Nephron (organoid): ENCODE measurements at regions not wholly inside any gene's neighbourhood (a gene's known extent, or its start where the extent isn't known, plus 50 kb on each side); places are given as distances from the start of the nearest gene placed in this dataset.

Experiments
- H3K27ac Mint-ChIP-seq, 3 experiments: 2 replicates each; pipeline ENCODE4 v1.8.0; 2020; ENCODE audit warnings: mixed read lengths in 3 of 3, mild to moderate bottlenecking in 2 of 3, moderate library complexity in 1 of 3
- H3K27me3 Mint-ChIP-seq: 2 replicates; pipeline ENCODE4 v1.8.0; 2021; ENCODE audit warnings: low read depth, mild to moderate bottlenecking, moderate library complexity, mixed read lengths
- H3K36me3 Mint-ChIP-seq: 2 replicates; pipeline ENCODE4 v1.8.0; 2020; ENCODE audit warnings: low read depth, mixed read lengths
- H3K4me1 Mint-ChIP-seq: 2 replicates; pipeline ENCODE4 v1.8.0; 2020; ENCODE audit warnings: mixed read lengths
- H3K4me3 Mint-ChIP-seq, 3 experiments: 2 replicates each; pipeline ENCODE4 v1.8.0; 2020; ENCODE audit warnings: mild to moderate bottlenecking in 3 of 3, mixed read lengths in 3 of 3, moderate library complexity in 2 of 3
- H3K9me3 Mint-ChIP-seq: 2 replicates; pipeline ENCODE4 v1.8.0; 2020; ENCODE audit warnings: mixed read lengths
- CTCF ChIP-seq, 3 experiments: fragments of 200-600 bp; sonication (generic); IDR thresholded peaks; one replicate each; pipeline ENCODE4 v1.5.0; 2021; ENCODE audit warnings: antibody characterized with exemption in 3 of 3; ENCODE audit not compliant: unreplicated experiment in 3 of 3

- TF ChIP-seq CTCF (IDR thresholded peaks at IDR 0.05; ENCODE audit: unreplicated experiment in 3 of 3), result no peak
- Mint-ChIP-seq H3K4me3 (no peak overlapping the region), H3K36me3 (no peaks in the 10 kb centered on the region), H3K4me1 (no peaks in the 10 kb centered on the region), H3K9me3 (peaks cover 8% of the 10 kb centered on the region), H3K27me3 (no peaks in the 10 kb centered on the region), H3K27ac (no peak overlapping the region)
These were observed 204.1 kb downstream of the IL15 start for GRCh38 chr4:141840299-141840986.

GRCh38 chr4:141843136-141843535, 206.8 kb downstream of the IL15 start:
- Mint-ChIP-seq H3K36me3 (no peaks in the 10 kb centered on the region), H3K9me3 (peaks cover 4% of the 10 kb centered on the region), H3K4me3 (no peak overlapping the region), H3K4me1 (no peaks in the 10 kb centered on the region), H3K27me3 (no peaks in the 10 kb centered on the region), H3K27ac (no peak overlapping the region)
- no peak for TF ChIP-seq CTCF (IDR thresholded peaks at IDR 0.05; ENCODE audit: unreplicated experiment in 3 of 3)

GRCh38 chr4:141845901-141846300, 209.5 kb downstream of the IL15 start:
- H3K27ac Mint-ChIP-seq, result no peak overlapping the region
- no peak for TF ChIP-seq CTCF (IDR thresholded peaks at IDR 0.05; ENCODE audit: unreplicated experiment in 3 of 3)
- no peaks in the 10 kb centered on the region for H3K27me3 Mint-ChIP-seq
- H3K9me3 Mint-ChIP-seq, result no peaks in the 10 kb centered on the region
- H3K4me1 Mint-ChIP-seq, result no peaks in the 10 kb centered on the region
- H3K36me3 Mint-ChIP-seq, result no peaks in the 10 kb centered on the region
- no peak overlapping the region for H3K4me3 Mint-ChIP-seq

GRCh38 chr4:141849367-141849766, 213.0 kb downstream of the IL15 start:
- H3K27me3 Mint-ChIP-seq, result no peaks in the 10 kb centered on the region
- H3K9me3 Mint-ChIP-seq, result peaks cover 3% of the 10 kb centered on the region
- no peaks in the 10 kb centered on the region for H3K4me1 Mint-ChIP-seq
- H3K36me3 Mint-ChIP-seq, result no peaks in the 10 kb centered on the region
- H3K4me3 Mint-ChIP-seq, result no peak overlapping the region
- no peak for TF ChIP-seq CTCF (IDR thresholded peaks at IDR 0.05; ENCODE audit: unreplicated experiment in 3 of 3)
- H3K27ac Mint-ChIP-seq, result no peak overlapping the region

DNA sequence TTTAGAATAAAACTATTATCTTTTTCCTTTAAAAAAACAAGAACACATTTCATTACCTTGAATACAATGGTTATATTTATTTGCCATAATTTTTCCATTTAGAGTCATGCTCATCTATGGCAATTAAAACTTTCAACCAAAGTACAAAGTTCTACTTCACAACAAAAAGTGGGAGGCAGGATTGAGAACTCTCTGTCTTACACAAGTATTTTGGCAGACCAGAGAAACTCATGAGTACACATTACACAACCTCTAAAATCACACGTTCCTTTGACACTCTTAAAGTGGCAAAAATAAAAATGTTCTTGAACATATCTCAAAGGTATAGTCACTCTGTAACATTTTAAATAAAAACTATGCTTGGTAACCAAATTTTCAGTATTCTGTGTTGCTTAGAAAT, 213.4 kb downstream of the IL15 start:
- Mint-ChIP-seq H3K27me3 (no peaks in the 10 kb centered on the region), H3K36me3 (no peaks in the 10 kb centered on the region), H3K4me1 (no peaks in the 10 kb centered on the region), H3K9me3 (peaks cover 3% of the 10 kb centered on the region), H3K4me3 (no peak overlapping the region), H3K27ac (no peak overlapping the region)
- TF ChIP-seq CTCF (IDR thresholded peaks at IDR 0.05; ENCODE audit: unreplicated experiment in 3 of 3), result no peak

GRCh38 chr4:141851246-141851891, 215.0 kb downstream of the IL15 start:
- H3K27ac Mint-ChIP-seq, result no peak overlapping the region
- peaks cover 7% of the 10 kb centered on the region for H3K9me3 Mint-ChIP-seq
- no peak for TF ChIP-seq CTCF (IDR thresholded peaks at IDR 0.05; ENCODE audit: unreplicated experiment in 3 of 3)
- no peak overlapping the region for H3K4me3 Mint-ChIP-seq
- no peaks in the 10 kb centered on the region for H3K36me3 Mint-ChIP-seq
- no peaks in the 10 kb centered on the region for H3K27me3 Mint-ChIP-seq
- no peaks in the 10 kb centered on the region for H3K4me1 Mint-ChIP-seq
